ENCODE measurements at regions not wholly inside any gene's neighbourhood (a gene's known extent, or its start where the extent isn't known, plus 50 kb on each side); places are given as distances from the start of the nearest gene placed in this dataset.

DNA sequence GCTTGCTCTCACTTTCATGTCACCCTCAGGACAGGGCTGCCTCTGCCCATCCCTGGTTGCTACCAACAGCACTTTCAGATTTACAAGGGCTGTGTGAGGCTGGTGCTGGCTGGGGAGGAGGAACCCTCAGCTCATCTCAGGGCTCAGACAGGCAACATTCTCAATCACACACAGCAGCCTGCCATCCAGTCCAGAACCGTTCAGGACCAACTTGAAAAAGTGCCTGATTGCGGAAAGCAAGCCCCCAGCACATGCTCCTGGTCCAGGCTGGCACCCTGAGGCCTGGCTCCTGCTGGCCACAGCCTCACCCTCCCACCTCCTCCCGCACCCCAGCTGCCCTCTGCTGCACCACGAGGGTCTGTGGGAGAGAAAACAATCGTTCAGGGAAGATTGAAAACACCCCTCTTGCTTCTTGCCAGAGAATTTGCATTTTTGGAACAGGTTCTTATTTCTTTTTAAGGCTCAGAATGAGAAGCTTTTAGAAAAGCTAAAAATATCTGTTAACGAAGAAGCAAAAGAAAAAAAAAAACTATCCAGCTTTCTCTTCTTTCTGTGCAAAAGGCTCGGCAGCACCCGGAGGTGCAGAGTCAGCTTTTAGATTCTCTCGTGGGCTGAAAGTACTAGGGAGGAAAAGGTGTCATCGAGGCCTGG lies 403.8 kb upstream of the ID2 start:
- Mint-ChIP-seq H3K9me3 (peaks cover 10% of the 10 kb centered on the region), H3K4me1 (ENCODE audit: unreplicated experiment) (peaks cover 24% of the 10 kb centered on the region), H3K27ac (no peak overlapping the region), H3K4me3 (no peak overlapping the region), H3K36me3 (no peaks in the 10 kb centered on the region), H3K27me3 (no peaks in the 10 kb centered on the region)
- DNase-seq (ENCODE audit: extremely low spot score, unreplicated experiment): no peak
- TF ChIP-seq CTCF (conservative IDR thresholded peaks at IDR 0.05): no peak

DNA sequence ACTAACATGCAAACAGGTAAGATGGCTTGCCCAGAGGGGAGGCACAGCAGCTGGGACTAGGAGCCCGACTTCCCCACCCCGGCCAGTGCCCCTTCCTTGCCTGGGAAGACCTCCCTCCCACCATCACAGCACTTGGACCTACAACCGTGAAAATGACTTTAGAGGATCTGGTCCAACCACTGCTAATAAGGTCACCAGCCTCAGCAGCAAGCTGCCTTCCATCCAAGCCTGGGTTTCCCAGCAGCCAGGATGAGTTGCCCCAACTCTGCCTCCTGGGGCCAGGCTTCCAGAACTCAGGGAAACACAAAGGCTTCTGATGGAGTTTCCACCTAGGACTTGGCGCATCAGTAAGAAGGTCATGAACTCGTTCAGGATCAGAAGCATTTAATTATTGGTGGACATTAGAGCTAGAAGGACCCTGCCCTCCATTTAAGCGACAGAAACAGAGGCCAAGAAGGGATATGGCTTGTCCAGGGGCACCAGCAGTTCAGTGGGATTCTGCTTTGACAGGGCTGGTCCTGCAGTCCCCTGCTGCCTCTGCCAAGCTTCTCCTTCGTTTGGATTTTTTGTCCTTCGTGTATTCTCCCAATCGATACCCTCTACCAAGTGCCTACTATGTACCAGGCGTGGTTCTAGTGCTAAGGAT lies 403.0 kb upstream of the ID2 start:
- H3K4me1 Mint-ChIP-seq (ENCODE audit: unreplicated experiment): peaks cover 25% of the 10 kb centered on the region

GRCh38 chr2:8279506-8279905 lies 402.4 kb upstream of the ID2 start:
- Mint-ChIP-seq H3K4me3 (no peak overlapping the region), H3K27ac (no peak overlapping the region), H3K27me3 (no peaks in the 10 kb centered on the region), H3K4me1 (ENCODE audit: unreplicated experiment) (peaks cover 29% of the 10 kb centered on the region), H3K9me3 (peaks cover 5% of the 10 kb centered on the region), H3K36me3 (peaks cover 3% of the 10 kb centered on the region)
- no peak for TF ChIP-seq CTCF (conservative IDR thresholded peaks at IDR 0.05)
- DNase-seq (ENCODE audit: extremely low spot score, unreplicated experiment): no peak

More for the DNA sequence above, 403.0 kb upstream of the ID2 start:
- H3K27ac Mint-ChIP-seq: no peak overlapping the region
- no peak for DNase-seq (ENCODE audit: extremely low spot score, unreplicated experiment)
- H3K4me3 Mint-ChIP-seq: no peak overlapping the region
- TF ChIP-seq CTCF (conservative IDR thresholded peaks at IDR 0.05): no peak
- H3K36me3 Mint-ChIP-seq: no peaks in the 10 kb centered on the region
- no peaks in the 10 kb centered on the region for H3K27me3 Mint-ChIP-seq
- H3K9me3 Mint-ChIP-seq: peaks cover 5% of the 10 kb centered on the region

DNA sequence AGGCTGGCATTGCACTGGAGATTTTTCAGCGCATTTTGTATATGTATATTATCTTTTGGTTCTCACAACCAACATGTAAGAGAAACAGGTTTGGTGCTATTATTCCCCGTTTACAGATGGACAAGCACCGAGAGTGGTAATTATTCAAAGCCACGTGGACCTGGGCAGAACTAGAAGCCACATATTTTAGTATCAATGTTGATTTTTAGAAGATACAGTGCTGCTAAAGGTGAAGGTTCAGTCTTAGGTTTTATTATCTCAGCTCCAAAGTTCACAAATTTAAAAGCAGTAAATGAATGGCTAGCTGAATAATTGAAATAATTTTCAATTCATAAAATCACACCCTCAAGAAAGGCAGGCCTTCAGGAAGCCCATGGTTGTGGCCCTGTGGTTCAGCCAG lies 400.6 kb upstream of the ID2 start:
- no peak overlapping the region for H3K27ac Mint-ChIP-seq
- no peak for DNase-seq (ENCODE audit: extremely low spot score, unreplicated experiment)
- no peak for TF ChIP-seq CTCF (conservative IDR thresholded peaks at IDR 0.05)
- H3K36me3 Mint-ChIP-seq: peaks cover 3% of the 10 kb centered on the region
- no peak overlapping the region for H3K4me3 Mint-ChIP-seq
- H3K4me1 Mint-ChIP-seq (ENCODE audit: unreplicated experiment): peaks cover 35% of the 10 kb centered on the region
- peaks cover 5% of the 10 kb centered on the region for H3K9me3 Mint-ChIP-seq
- no peaks in the 10 kb centered on the region for H3K27me3 Mint-ChIP-seq

DNA sequence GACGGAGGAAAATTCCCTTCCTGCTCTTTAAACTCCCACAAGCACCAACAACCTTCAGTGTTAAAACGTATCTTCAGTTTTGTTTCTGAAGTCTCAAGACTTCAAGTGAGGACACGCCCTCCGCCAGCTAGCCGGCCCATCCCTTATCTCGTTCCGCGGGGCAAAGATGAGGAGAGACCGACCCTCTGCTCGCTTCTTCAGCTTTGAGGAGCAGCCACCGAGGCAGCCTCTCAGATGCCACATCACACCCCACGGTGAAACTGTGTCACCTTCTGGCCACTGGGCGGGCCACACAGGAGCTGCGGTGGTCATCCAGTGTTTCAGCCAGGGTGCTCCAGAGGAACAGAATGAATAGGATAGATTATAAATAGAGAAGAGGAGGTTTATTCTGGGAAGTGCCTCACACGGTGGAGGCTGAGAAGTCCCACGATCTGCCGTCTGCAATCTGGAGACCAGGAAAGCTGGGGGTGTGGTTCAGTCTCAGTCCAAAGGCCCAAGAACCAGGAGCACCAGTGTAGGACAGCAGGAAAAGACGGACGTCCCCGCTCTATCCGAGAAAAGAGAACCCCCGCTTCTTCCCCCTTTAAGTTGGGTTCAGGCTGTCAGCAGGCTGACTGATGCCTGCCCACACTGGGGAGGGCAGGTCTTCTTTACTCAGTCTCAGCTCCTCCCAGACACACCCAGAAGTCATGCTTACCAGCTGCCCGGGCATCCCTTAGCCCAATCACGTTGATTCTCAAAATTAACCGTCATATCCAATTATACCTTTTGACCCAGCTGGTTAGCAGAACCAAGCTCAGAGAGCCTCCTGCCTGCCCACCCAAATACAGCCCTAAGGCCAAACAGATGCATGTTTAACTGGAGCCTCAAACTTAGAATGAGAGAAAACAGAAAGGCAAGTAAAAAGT lies 399.7 kb upstream of the ID2 start:
- Mint-ChIP-seq H3K27me3 (no peaks in the 10 kb centered on the region), H3K36me3 (peaks cover 3% of the 10 kb centered on the region), H3K4me1 (ENCODE audit: unreplicated experiment) (peaks cover 35% of the 10 kb centered on the region), H3K4me3 (peak overlapping the region; percentile 16), H3K9me3 (no peaks in the 10 kb centered on the region), H3K27ac (peak overlapping the region; percentile 7)
- no peak for TF ChIP-seq CTCF (conservative IDR thresholded peaks at IDR 0.05)
- no peak for DNase-seq (ENCODE audit: extremely low spot score, unreplicated experiment)

Data from type B pancreatic cell (in vitro differentiated cells).